HEK293 (cell line): ENCODE measurements at regions not wholly inside any gene's neighbourhood (a gene's known extent, or its start where the extent isn't known, plus 50 kb on each side); places are given as distances from the start of the nearest gene placed in this dataset.

ENCODE experiments used
- CTCF ChIA-PET: fragments of 350-600 bp; formaldehyde crosslinking; extraction: SDS; loops from one replicate; lab custom pipeline; 2021; ENCODE audit warnings: antibody characterized with exemption; lab: Yijun Ruan, JAX
- POLR2A ChIA-PET: fragments of 300-600 bp; formaldehyde crosslinking; extraction: SDS; loops from one replicate; lab custom pipeline; 2020; ENCODE audit warnings: antibody characterized with exemption, inconsistent platforms; lab: Yijun Ruan, JAX
- H3K27ac ChIP-seq: fragments of 200-500 bp; sonication (Bioruptor generic); 2 replicates; pipeline ENCODE4 v1.5.1; 2014; ENCODE audit warnings: low read depth, low read length, control low read depth, inconsistent platforms; ENCODE audit errors: extremely low read depth
- H3K36me3 ChIP-seq, 2 experiments: fragments of 200-500 bp in 1 of 2; sonication (Bioruptor generic) in 1 of 2; 1 replicate in 1 of 2; 2 replicates in 1 of 2; pipeline ENCODE4 v1.5.1; 2014 to 2017; ENCODE audit warnings: inconsistent platforms in 2 of 2, low read length in 2 of 2; ENCODE audit not compliant: control insufficient read depth in 2 of 2, insufficient read depth in 1 of 2
- H3K4me1 ChIP-seq: fragments of 200-500 bp; sonication (Bioruptor generic); 2 replicates; pipeline ENCODE4 v1.5.1; 2014; ENCODE audit warnings: mild to moderate bottlenecking, low read length, inconsistent platforms; ENCODE audit not compliant: control insufficient read depth, insufficient read depth
- H3K4me3 ChIP-seq: 2 replicates; pipeline ENCODE4 v1.5.1; 2011; ENCODE audit warnings: low read depth, mild to moderate bottlenecking, control low read depth, low read length, moderate library complexity
- H3K9me3 ChIP-seq: fragments of 200-500 bp; sonication (Bioruptor generic); 2 replicates; pipeline ENCODE4 v1.5.1; 2014; ENCODE audit warnings: low read depth, low read length, inconsistent platforms; ENCODE audit not compliant: control insufficient read depth, insufficient read depth
- KLF17 ChIP-seq: fragments of 450-650 bp; formaldehyde crosslinking; IDR thresholded peaks from 2 replicates; pipeline ENCODE4 v1.5.1; 2016; ENCODE audit warnings: missing biosample characterization, missing genetic modification characterization
- MZF1 ChIP-seq: fragments of 450-650 bp; formaldehyde crosslinking; IDR thresholded peaks from 2 replicates; pipeline ENCODE4 v1.5.1; 2017; ENCODE audit warnings: missing biosample characterization, missing genetic modification characterization, borderline replicate concordance
- REPIN1 ChIP-seq: fragments of 450-650 bp; formaldehyde crosslinking; IDR thresholded peaks from 2 replicates; pipeline ENCODE4 v1.5.1; 2017; ENCODE audit warnings: missing biosample characterization, missing genetic modification characterization, low read depth
- SCRT2 ChIP-seq: fragments of 450-650 bp; formaldehyde crosslinking; IDR thresholded peaks from 2 replicates; pipeline ENCODE4 v1.5.1; 2016; ENCODE audit warnings: missing biosample characterization, missing genetic modification characterization
- SETDB1 ChIP-seq: IDR thresholded peaks from one replicate; pipeline ENCODE4 v1.6.1; 2017; ENCODE audit warnings: mild to moderate bottlenecking, low read length, moderate library complexity, mixed read lengths; ENCODE audit not compliant: insufficient read length
- ZNF175 ChIP-seq: fragments of 450-650 bp; formaldehyde crosslinking; IDR thresholded peaks from 2 replicates; pipeline ENCODE4 v1.5.1; 2016; ENCODE audit warnings: missing biosample characterization, missing genetic modification characterization
- ZNF37A ChIP-seq: fragments of 450-650 bp; IDR thresholded peaks from 2 replicates; pipeline ENCODE4 v1.5.1; 2018; ENCODE audit warnings: missing biosample characterization, missing genetic modification characterization
- ZNF404 ChIP-seq: fragments of 450-650 bp; formaldehyde crosslinking; IDR thresholded peaks from 2 replicates; pipeline ENCODE4 v1.5.1; 2017; ENCODE audit warnings: missing biosample characterization, missing genetic modification characterization
- ZNF548 ChIP-seq: fragments of 450-650 bp; formaldehyde crosslinking; IDR thresholded peaks from 2 replicates; pipeline ENCODE4 v1.5.1; 2016; ENCODE audit warnings: missing biosample characterization, missing genetic modification characterization
- ZNF704 ChIP-seq: fragments of 450-650 bp; formaldehyde crosslinking; IDR thresholded peaks from 2 replicates; pipeline ENCODE4 v1.5.1; 2016; ENCODE audit warnings: missing biosample characterization, missing genetic modification characterization
- ZNF747 ChIP-seq: fragments of 450-650 bp; formaldehyde crosslinking; IDR thresholded peaks from 2 replicates; pipeline ENCODE4 v1.5.1; 2016; ENCODE audit warnings: missing biosample characterization, missing genetic modification characterization
- ZNF768 ChIP-seq: fragments of 450-650 bp; formaldehyde crosslinking; IDR thresholded peaks from 2 replicates; pipeline ENCODE4 v1.5.1; 2018; ENCODE audit warnings: missing biosample characterization, mild to moderate bottlenecking, missing genetic modification characterization
- ZSCAN18 ChIP-seq: fragments of 450-650 bp; formaldehyde crosslinking; IDR thresholded peaks from 2 replicates; pipeline ENCODE4 v1.5.1; 2016; ENCODE audit warnings: missing biosample characterization, missing genetic modification characterization
- TF ChIP-seq, protein P1 (sequence below): fragments of 450-650 bp; formaldehyde crosslinking; IDR thresholded peaks from 2 replicates; pipeline ENCODE4 v1.5.1; 2016; ENCODE audit warnings: missing biosample characterization, missing genetic modification characterization, borderline replicate concordance

GRCh38 chr1:81432654-81433109 lies 368.1 kb upstream of the ADGRL2 start:
- Histone ChIP-seq H3K36me3 (no peaks in the 10 kb centered on the region), H3K4me1 (peaks cover 4% of the 10 kb centered on the region; the same call in 1 of the 2 replicates)
- no peak for TF ChIP-seq SCRT2 (tag by site-specific recombination)
- TF ChIP-seq ZNF175 (tag by site-specific recombination) = no peak
- TF ChIP-seq KLF17 (tag by site-specific recombination) = no peak
- no peak for TF ChIP-seq ZSCAN18 (tag by site-specific recombination)
- TF ChIP-seq SETDB1 = no peak
- TF ChIP-seq ZNF768 (tag by site-specific recombination) = no peak
- no peak for TF ChIP-seq REPIN1 (tag by site-specific recombination)
- no peak for TF ChIP-seq ZNF704 (tag by site-specific recombination)
- no peak for TF ChIP-seq ZNF37A (tag by site-specific recombination)
- TF ChIP-seq, protein P1, sequence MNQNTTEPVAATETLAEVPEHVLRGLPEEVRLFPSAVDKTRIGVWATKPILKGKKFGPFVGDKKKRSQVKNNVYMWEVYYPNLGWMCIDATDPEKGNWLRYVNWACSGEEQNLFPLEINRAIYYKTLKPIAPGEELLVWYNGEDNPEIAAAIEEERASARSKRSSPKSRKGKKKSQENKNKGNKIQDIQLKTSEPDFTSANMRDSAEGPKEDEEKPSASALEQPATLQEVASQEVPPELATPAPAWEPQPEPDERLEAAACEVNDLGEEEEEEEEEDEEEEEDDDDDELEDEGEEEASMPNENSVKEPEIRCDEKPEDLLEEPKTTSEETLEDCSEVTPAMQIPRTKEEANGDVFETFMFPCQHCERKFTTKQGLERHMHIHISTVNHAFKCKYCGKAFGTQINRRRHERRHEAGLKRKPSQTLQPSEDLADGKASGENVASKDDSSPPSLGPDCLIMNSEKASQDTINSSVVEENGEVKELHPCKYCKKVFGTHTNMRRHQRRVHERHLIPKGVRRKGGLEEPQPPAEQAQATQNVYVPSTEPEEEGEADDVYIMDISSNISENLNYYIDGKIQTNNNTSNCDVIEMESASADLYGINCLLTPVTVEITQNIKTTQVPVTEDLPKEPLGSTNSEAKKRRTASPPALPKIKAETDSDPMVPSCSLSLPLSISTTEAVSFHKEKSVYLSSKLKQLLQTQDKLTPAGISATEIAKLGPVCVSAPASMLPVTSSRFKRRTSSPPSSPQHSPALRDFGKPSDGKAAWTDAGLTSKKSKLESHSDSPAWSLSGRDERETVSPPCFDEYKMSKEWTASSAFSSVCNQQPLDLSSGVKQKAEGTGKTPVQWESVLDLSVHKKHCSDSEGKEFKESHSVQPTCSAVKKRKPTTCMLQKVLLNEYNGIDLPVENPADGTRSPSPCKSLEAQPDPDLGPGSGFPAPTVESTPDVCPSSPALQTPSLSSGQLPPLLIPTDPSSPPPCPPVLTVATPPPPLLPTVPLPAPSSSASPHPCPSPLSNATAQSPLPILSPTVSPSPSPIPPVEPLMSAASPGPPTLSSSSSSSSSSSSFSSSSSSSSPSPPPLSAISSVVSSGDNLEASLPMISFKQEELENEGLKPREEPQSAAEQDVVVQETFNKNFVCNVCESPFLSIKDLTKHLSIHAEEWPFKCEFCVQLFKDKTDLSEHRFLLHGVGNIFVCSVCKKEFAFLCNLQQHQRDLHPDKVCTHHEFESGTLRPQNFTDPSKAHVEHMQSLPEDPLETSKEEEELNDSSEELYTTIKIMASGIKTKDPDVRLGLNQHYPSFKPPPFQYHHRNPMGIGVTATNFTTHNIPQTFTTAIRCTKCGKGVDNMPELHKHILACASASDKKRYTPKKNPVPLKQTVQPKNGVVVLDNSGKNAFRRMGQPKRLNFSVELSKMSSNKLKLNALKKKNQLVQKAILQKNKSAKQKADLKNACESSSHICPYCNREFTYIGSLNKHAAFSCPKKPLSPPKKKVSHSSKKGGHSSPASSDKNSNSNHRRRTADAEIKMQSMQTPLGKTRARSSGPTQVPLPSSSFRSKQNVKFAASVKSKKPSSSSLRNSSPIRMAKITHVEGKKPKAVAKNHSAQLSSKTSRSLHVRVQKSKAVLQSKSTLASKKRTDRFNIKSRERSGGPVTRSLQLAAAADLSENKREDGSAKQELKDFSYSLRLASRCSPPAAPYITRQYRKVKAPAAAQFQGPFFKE (tag by site-specific recombination) = no peak
- TF ChIP-seq, all 188 proteins: peak for 0
- POLR2A ChIA-PET = no interaction called here
- CTCF ChIA-PET = interaction anchor here (0.6 kb wide), 1 partner anchor 628 kb away, joined by 3 read pairs; no protein-coding TSS in a partner anchor
- Histone ChIP-seq H3K9me3 (no peaks in the 10 kb centered on the region), H3K27ac (no peak overlapping the region), H3K4me3 (no peak overlapping the region)

GRCh38 chr1:81432059-81432458 lies 368.7 kb upstream of the ADGRL2 start:
- H3K27ac ChIP-seq = no peak overlapping the region
- no peaks in the 10 kb centered on the region for H3K9me3 ChIP-seq
- H3K4me3 ChIP-seq = no peak overlapping the region
- peaks cover 4% of the 10 kb centered on the region; the same call in 1 of the 2 replicates for H3K4me1 ChIP-seq
- no peaks in the 10 kb centered on the region for H3K36me3 ChIP-seq
- POLR2A ChIA-PET = no interaction called here
- CTCF ChIA-PET = interaction anchor here (0.6 kb wide), 1 partner anchor 628 kb away, joined by 3 read pairs; no protein-coding TSS in a partner anchor
- TF ChIP-seq MZF1 (tag by site-specific recombination) = no peak

DNA sequence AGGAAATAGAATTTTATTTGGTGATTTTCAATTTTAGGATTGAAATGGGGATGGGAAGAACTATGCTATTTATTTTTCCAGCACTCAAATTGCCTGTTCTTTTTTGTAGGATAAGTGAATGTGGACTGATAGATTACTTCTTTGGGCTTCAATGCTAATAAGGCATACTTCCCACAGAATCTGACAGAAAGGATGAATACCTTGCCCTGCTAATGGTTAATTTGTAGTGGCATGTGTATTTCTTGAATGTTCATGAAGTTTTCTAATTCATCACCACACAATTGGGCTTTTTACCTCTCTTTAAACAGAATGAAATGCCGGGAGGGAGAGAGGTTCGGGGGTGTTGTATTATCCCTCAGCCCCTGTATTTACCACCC lies 369.1 kb upstream of the ADGRL2 start:
- peaks cover 4% of the 10 kb centered on the region; the same call in 1 of the 2 replicates for H3K4me1 ChIP-seq
- H3K27ac ChIP-seq = no peak overlapping the region
- no peak overlapping the region for H3K4me3 ChIP-seq
- TF ChIP-seq SCRT2 (tag by site-specific recombination) (no peak), ZNF548 (no peak), ZNF404 (no peak), ZNF747 (no peak)
- no peaks in the 10 kb centered on the region for H3K9me3 ChIP-seq
- H3K36me3 ChIP-seq = no peaks in the 10 kb centered on the region
- POLR2A ChIA-PET = no interaction called here
- CTCF ChIA-PET = no interaction called here
